ENCODE measurements at regions not wholly inside any gene's neighbourhood (a gene's known extent, or its start where the extent isn't known, plus 50 kb on each side); places are given as distances from the start of the nearest gene placed in this dataset.

- DNase-seq, result no peak
These were observed 230.1 kb downstream of the BARHL2 start for GRCh38 chr1:90486996-90487395.

- DNase-seq, result no peak
These were observed 230.8 kb downstream of the BARHL2 start for GRCh38 chr1:90486134-90486824.

GRCh38 chr1:90480271-90480835 is 236.7 kb downstream of the BARHL2 start:
- no peak for DNase-seq

- DNase-seq, result no peak
These were observed 240.1 kb downstream of the BARHL2 start for GRCh38 chr1:90476994-90477393.

GRCh38 chr1:90476411-90476810 is 240.7 kb downstream of the BARHL2 start:
- no peak for DNase-seq

- DNase-seq, result no peak
These were observed 241.5 kb downstream of the BARHL2 start for GRCh38 chr1:90475631-90476030.

GRCh38 chr1:90474731-90475130 is 242.4 kb downstream of the BARHL2 start:
- DNase-seq, result no peak

- DNase-seq, result no peak
These were observed 242.9 kb downstream of the BARHL2 start for GRCh38 chr1:90474158-90474557.

- DNase-seq, result no peak
These were observed 244.3 kb downstream of the BARHL2 start for GRCh38 chr1:90472775-90473174.

- DNase-seq, result no peak
These were observed 257.5 kb downstream of the BARHL2 start for GRCh38 chr1:90459570-90459969.

GRCh38 chr1:90457985-90458384 is 259.1 kb downstream of the BARHL2 start:
- no peak for DNase-seq

- no peak for DNase-seq
These were observed 264.6 kb downstream of the BARHL2 start for GRCh38 chr1:90452491-90452890.

- no peak for DNase-seq
These were observed 273.7 kb downstream of the BARHL2 start for GRCh38 chr1:90443354-90443753.

- DNase-seq, result no peak
These were observed 281.8 kb downstream of the BARHL2 start for GRCh38 chr1:90435351-90435750.

GRCh38 chr1:90434460-90434859 is 282.6 kb downstream of the BARHL2 start:
- no peak for DNase-seq

- no peak for DNase-seq
These were observed 300.0 kb downstream of the BARHL2 start for GRCh38 chr1:90417126-90417525.

- DNase-seq, result no peak
These were observed 302.9 kb downstream of the BARHL2 start for GRCh38 chr1:90414201-90414600.

- no peak for DNase-seq
These were observed 303.6 kb downstream of the BARHL2 start for GRCh38 chr1:90413519-90413918.

- no peak for DNase-seq
These were observed 304.5 kb downstream of the BARHL2 start for GRCh38 chr1:90412563-90412962.

- no peak for DNase-seq
These were observed 305.9 kb downstream of the BARHL2 start for GRCh38 chr1:90411185-90411584.

- DNase-seq, result no peak
These were observed 309.4 kb downstream of the BARHL2 start for GRCh38 chr1:90407737-90408136.

- no peak for DNase-seq
These were observed 311.4 kb downstream of the BARHL2 start for GRCh38 chr1:90405726-90406125.

- no peak for DNase-seq
These were observed 313.9 kb downstream of the BARHL2 start for GRCh38 chr1:90402893-90403849.

- no peak for DNase-seq
These were observed 317.0 kb downstream of the BARHL2 start for GRCh38 chr1:90400131-90400530.

All from stimulated activated naive CD4-positive, alpha-beta T cell (primary cell).